ENCODE measurements at regions not wholly inside any gene's neighbourhood (a gene's known extent, or its start where the extent isn't known, plus 50 kb on each side); places are given as distances from the start of the nearest gene placed in this dataset.

DNA sequence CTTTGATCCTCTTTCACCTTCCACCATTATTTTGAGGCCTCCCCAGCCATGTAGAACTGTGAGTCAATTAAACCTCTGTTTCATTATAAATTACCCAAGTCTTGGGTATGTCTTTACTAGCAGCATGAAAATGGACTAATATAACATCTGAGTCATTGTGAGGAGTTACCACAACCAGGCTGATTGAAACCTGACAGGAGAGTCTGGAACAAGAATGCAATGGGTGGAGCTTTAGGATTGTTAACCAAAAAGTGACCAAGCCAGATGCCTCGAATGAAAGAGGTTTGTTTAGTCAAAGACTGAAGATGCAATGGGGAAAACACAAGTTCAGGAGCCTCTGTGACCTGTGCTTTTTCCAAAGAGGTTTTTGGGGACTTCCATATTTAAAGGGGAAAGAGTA is 659.0 kb downstream of the SLITRK6 start:
- TF ChIP-seq, protein P1, sequence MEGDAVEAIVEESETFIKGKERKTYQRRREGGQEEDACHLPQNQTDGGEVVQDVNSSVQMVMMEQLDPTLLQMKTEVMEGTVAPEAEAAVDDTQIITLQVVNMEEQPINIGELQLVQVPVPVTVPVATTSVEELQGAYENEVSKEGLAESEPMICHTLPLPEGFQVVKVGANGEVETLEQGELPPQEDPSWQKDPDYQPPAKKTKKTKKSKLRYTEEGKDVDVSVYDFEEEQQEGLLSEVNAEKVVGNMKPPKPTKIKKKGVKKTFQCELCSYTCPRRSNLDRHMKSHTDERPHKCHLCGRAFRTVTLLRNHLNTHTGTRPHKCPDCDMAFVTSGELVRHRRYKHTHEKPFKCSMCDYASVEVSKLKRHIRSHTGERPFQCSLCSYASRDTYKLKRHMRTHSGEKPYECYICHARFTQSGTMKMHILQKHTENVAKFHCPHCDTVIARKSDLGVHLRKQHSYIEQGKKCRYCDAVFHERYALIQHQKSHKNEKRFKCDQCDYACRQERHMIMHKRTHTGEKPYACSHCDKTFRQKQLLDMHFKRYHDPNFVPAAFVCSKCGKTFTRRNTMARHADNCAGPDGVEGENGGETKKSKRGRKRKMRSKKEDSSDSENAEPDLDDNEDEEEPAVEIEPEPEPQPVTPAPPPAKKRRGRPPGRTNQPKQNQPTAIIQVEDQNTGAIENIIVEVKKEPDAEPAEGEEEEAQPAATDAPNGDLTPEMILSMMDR (conservative IDR thresholded peaks at IDR 0.05; ENCODE audit: low read depth, low read length), result no peak
- TF ChIP-seq FOS (IDR thresholded peaks at IDR 0.05; ENCODE audit: low read depth, low read length) (no peak), BHLHE40 (IDR thresholded peaks at IDR 0.05; ENCODE audit: low read depth, low read length) (no peak), RCOR1 (IDR thresholded peaks at IDR 0.05; ENCODE audit: insufficient replicate concordance, low read length) (no peak), POLR2A (IDR thresholded peaks at IDR 0.05; ENCODE audit: low read depth, low read length) (no peak), CEBPB (IDR thresholded peaks at IDR 0.05; ENCODE audit: low read depth, low read length) (no peak), MAZ (IDR thresholded peaks at IDR 0.05; ENCODE audit: borderline replicate concordance, low read depth, low read length) (no peak), MAFK (IDR thresholded peaks at IDR 0.05; ENCODE audit: low read depth, low read length) (no peak), RAD21 (IDR thresholded peaks at IDR 0.05; ENCODE audit: low read length) (no peak)

Measured in IMR-90 (cell line).